Duodenal mucosa (tissue), 2 donors: ENCODE measurements at regions not wholly inside any gene's neighbourhood (a gene's known extent, or its start where the extent isn't known, plus 50 kb on each side); places are given as distances from the start of the nearest gene placed in this dataset.
"Not testable (repeated sequence)": the region's sequence is repeated elsewhere in the genome, so short reads cannot be mapped to it uniquely, and the experiment has no call there.

Source experiments
- H3K27ac ChIP-seq: one replicate; pipeline ENCODE4 v1.7.0; 2013; ENCODE audit warnings: low read depth, low read length
- H3K27me3 ChIP-seq, 2 donors: one replicate each; pipeline ENCODE4 v1.7.0; 2013; ENCODE audit warnings: low read length in 2 of 2, control low read depth in 1 of 2; ENCODE audit not compliant: insufficient read depth in 2 of 2, control insufficient read depth in 1 of 2
- H3K36me3 ChIP-seq, 2 donors: one replicate each; pipeline ENCODE4 v1.7.0; 2013; ENCODE audit warnings: low read length in 2 of 2, control low read depth in 1 of 2; ENCODE audit not compliant: insufficient read depth in 2 of 2, control insufficient read depth in 1 of 2
- H3K4me1 ChIP-seq, 2 donors: one replicate each; pipeline ENCODE4 v1.7.0; 2013; ENCODE audit warnings: low read length in 2 of 2, control low read depth in 1 of 2; ENCODE audit not compliant: insufficient read depth in 2 of 2, control insufficient read depth in 1 of 2
- H3K4me3 ChIP-seq, 2 donors: one replicate each; pipeline ENCODE4 v1.7.0; 2013; ENCODE audit warnings: low read length in 2 of 2, low read depth in 1 of 2
- H3K9ac ChIP-seq, 2 donors: one replicate each; pipeline ENCODE4 v1.7.0; 2013; ENCODE audit warnings: low read length in 2 of 2, low read depth in 1 of 2
- H3K9me3 ChIP-seq, 2 donors: one replicate each; pipeline ENCODE4 v1.7.0; 2013; ENCODE audit warnings: low read length in 2 of 2, control low read depth in 1 of 2; ENCODE audit not compliant: control insufficient read depth in 1 of 2

DNA sequence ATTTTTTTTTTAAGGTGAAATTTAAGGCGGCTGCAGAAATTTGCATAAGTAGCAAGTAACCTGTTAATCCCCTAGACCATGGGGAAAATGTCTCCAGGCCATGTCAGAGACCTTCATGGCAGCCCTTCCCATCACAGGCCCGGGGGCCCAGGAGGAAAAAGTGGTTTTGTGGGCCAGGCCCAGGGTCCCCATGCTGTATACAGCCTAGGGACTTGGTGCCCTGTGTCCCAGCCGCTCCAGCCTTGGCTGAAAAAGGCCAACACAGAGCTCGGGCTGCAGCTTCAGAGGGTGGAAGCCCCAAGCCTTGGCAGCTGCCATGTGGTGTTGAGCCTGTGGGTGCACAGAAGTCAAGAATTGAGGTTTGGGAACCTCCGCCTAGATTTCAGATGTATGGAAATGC, 218.3 kb downstream of the KCNRG start:
- not testable (repeated sequence) for H3K9me3 ChIP-seq, H3K36me3 ChIP-seq, H3K9ac ChIP-seq, H3K4me3 ChIP-seq, H3K27ac ChIP-seq, H3K27me3 ChIP-seq
- H3K4me1 ChIP-seq: peaks cover 5 to 14% of the 10 kb centered on the region in 2 donors

DNA sequence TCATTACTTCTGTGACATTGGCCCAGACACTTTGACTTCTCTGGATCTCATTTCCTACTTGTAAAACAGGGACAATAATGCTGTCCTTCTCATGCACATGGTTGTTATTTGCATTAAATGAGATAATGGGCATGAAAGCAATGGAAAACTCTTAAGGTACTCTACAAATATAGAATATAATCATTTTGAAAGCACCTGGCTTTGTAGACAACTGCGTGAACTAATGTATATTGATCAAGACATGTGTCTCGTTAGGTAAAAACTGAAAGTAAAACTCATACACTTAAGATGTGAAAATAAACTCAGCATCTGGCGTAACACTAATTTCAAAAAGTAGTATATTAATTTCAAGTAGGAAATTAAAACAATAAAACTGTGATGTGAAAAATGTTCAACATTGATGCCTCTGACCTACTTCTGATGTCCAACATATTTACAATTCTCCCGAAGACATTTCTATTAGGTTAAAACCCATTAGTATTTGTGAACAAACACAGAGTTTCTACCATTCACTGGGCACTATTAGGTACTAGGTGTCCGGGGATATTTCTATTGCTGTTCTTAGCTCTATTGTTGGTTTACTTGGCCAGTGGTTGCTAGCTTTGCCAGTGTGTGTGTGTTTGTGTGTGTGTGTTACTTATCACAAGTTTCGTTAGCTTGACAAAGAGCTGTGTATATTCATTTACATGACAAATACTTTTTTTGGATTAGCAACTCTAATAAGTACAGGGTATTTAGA, 220.5 kb downstream of the KCNRG start:
- H3K9me3 ChIP-seq: peaks cover 0 to 3% of the 10 kb centered on the region in 2 donors
- no peak overlapping the region for H3K27ac ChIP-seq
- no peaks in the 10 kb centered on the region for H3K27me3 ChIP-seq
- H3K9ac ChIP-seq: peak overlapping the region in 1 of 2 donors; percentile 31
- H3K4me3 ChIP-seq: peak overlapping the region in 1 of 2 donors; percentile 32
- peaks cover 0 to 3% of the 10 kb centered on the region in 2 donors for H3K4me1 ChIP-seq
- no peaks in the 10 kb centered on the region for H3K36me3 ChIP-seq

DNA sequence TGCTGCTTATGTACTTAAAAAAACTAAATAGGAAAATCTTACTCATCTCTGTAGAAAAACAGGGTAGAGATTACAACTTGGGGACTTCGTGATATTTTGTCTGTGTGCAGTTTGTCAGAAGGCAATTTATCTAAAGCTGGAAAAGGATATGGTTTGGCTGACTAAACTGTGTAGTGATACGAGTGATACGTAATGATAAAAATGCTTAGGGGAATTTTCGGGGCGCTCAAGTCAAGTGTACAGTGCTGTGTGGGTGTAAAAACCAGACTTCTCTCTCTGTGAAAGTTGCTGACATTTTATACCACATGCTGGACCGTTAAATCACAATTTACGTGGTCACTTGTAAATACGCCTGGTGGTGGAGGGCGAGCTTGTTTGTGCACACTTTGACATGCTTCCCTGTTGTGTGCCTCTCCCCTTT, 221.7 kb downstream of the KCNRG start:
- Histone ChIP-seq H3K27me3 (no peaks in the 10 kb centered on the region), H3K27ac (no peak overlapping the region), H3K9me3 (peaks cover 0 to 3% of the 10 kb centered on the region in 2 donors), H3K4me1 (no peaks in the 10 kb centered on the region), H3K36me3 (no peaks in the 10 kb centered on the region), H3K4me3 (no peak overlapping the region), H3K9ac (peak overlapping the region; percentile 16 to 31)

GRCh38 chr13:50238922-50239321, 223.7 kb downstream of the KCNRG start:
- Histone ChIP-seq H3K27ac (no peak overlapping the region), H3K9ac (no peak overlapping the region), H3K36me3 (no peaks in the 10 kb centered on the region), H3K27me3 (no peaks in the 10 kb centered on the region), H3K9me3 (no peaks in the 10 kb centered on the region), H3K4me3 (no peak overlapping the region), H3K4me1 (peaks cover 0 to 3% of the 10 kb centered on the region in 2 donors)

- H3K9me3 ChIP-seq: no peaks in the 10 kb centered on the region
- peaks cover 8 to 15% of the 10 kb centered on the region in 2 donors for H3K4me1 ChIP-seq
- H3K9ac ChIP-seq: no peak overlapping the region
- no peak overlapping the region for H3K27ac ChIP-seq
- H3K36me3 ChIP-seq: no peaks in the 10 kb centered on the region
- no peaks in the 10 kb centered on the region for H3K27me3 ChIP-seq
- no peak overlapping the region for H3K4me3 ChIP-seq
Measured at GRCh38 chr13:50241479-50241878, 226.2 kb downstream of the KCNRG start.

DNA sequence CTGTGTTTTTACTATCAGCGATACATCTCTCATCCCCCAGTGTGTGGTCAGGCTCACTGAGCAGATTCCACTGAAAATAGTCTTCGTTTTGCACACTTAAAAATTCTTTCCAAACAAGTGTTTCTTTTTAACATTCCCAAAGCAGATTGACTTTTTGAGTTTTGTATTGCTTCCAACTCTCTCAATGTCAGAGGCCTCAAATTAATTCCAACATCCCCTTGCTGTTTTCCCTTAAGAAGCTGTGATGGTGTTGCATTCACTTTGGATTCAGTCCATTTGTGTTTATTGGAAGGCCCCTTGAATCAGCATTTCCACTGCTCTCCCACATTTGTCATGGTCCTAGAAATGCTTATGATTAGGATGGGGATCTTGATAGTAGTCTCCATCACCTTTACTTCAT, 228.7 kb downstream of the KCNRG start:
- Histone ChIP-seq H3K4me3 (no peak overlapping the region), H3K4me1 (peaks cover 8 to 15% of the 10 kb centered on the region in 2 donors), H3K27me3 (no peaks in the 10 kb centered on the region), H3K36me3 (no peaks in the 10 kb centered on the region), H3K9me3 (no peaks in the 10 kb centered on the region), H3K27ac (no peak overlapping the region), H3K9ac (no peak overlapping the region)

DNA sequence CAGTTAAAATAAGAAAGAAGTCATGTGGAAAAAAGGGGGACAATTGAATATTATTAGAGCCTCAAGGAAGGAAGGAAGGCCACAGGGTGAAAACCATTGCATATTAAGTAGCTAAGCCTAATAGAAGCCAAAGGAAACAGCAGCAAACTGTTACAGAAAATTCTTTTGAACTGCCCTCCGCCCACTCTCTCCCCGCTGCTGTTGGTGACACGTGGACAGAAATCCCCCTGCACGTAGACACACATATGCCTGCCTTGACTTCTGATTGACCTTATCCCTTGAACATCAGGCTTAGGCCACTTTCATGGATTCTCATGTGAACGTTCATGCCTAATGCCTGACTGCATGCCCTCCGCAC, 229.1 kb downstream of the KCNRG start:
- Histone ChIP-seq H3K9me3 (no peaks in the 10 kb centered on the region), H3K27me3 (no peaks in the 10 kb centered on the region), H3K36me3 (no peaks in the 10 kb centered on the region), H3K4me1 (peaks cover 8 to 15% of the 10 kb centered on the region in 2 donors), H3K4me3 (no peak overlapping the region), H3K27ac (no peak overlapping the region), H3K9ac (no peak overlapping the region)

GRCh38 chr13:50244713-50245574, 229.7 kb downstream of the KCNRG start:
- Histone ChIP-seq H3K9ac (no peak overlapping the region), H3K27ac (peak overlapping the region; percentile 10), H3K4me3 (no peak overlapping the region), H3K27me3 (no peaks in the 10 kb centered on the region), H3K36me3 (no peaks in the 10 kb centered on the region), H3K4me1 (peaks cover 8 to 15% of the 10 kb centered on the region in 2 donors), H3K9me3 (no peaks in the 10 kb centered on the region)

DNA sequence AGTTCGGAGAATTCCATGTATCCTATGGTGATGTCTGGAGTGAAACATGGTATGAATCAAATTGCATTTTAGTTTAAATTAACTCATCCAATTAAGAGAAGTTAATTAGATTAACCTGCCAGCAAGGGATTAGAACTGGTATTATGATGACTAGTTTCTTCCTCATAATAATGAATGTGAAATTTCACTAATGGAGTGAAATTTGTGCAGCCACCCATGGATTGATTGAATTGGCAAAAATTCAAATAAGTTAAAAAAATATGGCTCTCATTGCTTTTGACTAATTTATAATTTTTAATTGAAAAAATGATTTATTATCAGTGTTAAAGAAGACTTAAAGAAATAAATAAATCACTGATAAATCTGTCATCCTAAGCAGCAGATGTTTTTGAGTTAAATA, 232.0 kb downstream of the KCNRG start:
- H3K9ac ChIP-seq: no peak overlapping the region
- H3K27ac ChIP-seq: no peak overlapping the region
- H3K4me3 ChIP-seq: no peak overlapping the region
- H3K36me3 ChIP-seq: no peaks in the 10 kb centered on the region
- no peaks in the 10 kb centered on the region for H3K9me3 ChIP-seq
- H3K27me3 ChIP-seq: no peaks in the 10 kb centered on the region
- peaks cover 8 to 15% of the 10 kb centered on the region in 2 donors for H3K4me1 ChIP-seq

DNA sequence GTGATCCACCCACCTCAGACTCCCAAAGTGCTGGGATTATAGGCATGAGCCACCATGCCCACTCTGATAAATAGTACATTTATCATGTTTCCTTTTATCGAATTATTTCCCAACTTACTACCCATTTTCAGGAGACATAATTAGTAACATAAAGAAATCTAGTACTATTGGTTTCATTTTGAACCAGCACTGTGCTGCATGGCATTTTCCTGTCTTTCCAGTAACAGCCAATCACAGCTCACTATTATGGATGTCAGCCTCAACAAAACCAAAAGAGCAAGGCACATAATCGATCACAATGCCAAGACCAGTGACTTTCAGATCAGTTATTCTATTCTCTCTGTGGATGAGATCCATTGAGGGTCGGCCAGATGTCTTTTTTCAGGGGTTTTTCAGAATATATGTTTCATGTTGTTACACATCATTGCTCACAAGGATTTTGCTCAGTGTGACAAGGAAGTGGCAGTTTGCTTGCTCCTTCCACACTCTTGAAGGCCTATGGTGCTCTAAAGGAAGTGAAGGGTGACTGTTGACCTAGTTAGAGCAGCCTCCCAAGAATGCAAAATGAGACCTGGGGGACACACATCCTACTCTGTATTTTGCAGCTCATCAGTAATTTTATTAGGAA, 233.4 kb downstream of the KCNRG start:
- H3K4me1 ChIP-seq: peaks cover 8 to 15% of the 10 kb centered on the region in 2 donors
- H3K27ac ChIP-seq: no peak overlapping the region
- H3K9ac ChIP-seq: no peak overlapping the region
- no peak overlapping the region for H3K4me3 ChIP-seq
- H3K9me3 ChIP-seq: no peaks in the 10 kb centered on the region
- H3K36me3 ChIP-seq: no peaks in the 10 kb centered on the region
- H3K27me3 ChIP-seq: no peaks in the 10 kb centered on the region
